A204.1 (cell line): ENCODE measurements at regions not wholly inside any gene's neighbourhood (a gene's known extent, or its start where the extent isn't known, plus 50 kb on each side); places are given as distances from the start of the nearest gene placed in this dataset.
"Not testable (repeated sequence)": the region's sequence is repeated elsewhere in the genome, so short reads cannot be mapped to it uniquely, and the experiment has no call there.

Source experiments
- FAIRE-seq: peaks from 2 replicates; lab custom pipeline; 2012; peaks lifted over from hg19 to GRCh38; lab: Jason Lieb, UNC

DNA sequence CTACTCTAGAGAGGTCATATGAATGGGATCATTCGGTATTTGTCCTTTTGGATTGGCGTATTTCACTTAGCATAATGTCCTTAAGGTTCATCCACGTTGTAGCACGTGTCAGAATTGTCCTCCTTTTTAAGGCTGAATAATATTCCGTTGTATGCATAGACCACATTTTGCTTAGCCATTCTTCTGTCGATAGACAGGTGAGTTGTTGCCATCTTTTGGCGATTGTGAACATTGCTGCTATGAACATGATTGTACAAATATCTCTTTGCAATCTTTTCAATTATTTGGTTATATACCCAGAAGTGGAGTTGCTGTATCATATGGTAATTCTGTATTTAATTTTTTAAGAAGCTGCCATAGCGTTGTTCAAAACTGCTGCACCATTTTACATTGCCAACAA lies 52.4 kb upstream of the GOLGA8J start:
- FAIRE-seq = no peak

DNA sequence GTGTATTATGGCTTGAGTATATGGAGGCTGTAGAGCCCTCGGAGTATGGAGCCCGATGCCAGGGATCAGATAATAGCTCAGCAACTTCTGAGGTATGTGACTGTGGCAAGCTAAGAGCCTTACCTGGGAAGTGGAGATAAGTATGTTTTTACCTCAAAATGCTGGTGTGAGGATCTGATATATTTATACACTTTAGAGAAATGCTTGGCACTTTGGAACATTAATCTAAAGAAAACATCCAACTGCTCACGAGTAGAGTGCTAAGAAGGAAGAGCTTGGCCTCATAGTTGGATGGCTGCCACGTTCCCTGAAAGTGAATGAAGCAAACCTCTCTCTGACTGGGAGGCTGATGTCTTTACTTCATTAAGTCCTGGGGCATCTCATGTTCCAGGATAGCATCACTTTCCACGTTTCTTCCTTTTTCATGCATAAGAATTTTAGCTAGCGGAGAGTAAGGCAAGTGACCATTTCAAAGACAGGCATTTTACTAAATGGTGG lies 58.9 kb upstream of the GOLGA8J start:
- no peak for FAIRE-seq

DNA sequence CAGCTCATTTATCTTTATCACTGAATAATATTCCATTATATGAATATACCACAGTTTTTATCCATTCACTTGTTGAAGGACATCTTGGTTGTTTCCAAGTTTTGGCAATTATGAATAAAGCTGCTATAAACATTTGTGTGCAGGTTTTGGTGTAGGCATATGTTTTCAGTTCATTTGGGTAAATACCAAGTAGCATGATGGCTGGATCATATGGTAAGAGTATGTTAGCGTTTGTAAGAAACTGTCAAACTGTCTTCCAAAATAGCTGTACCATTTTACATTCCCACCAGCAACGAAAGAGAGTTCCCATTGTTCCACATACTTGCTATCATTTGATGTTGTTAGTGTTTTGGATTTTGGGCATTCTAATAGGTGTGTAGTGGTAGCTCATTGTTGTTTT lies 72.0 kb upstream of the GOLGA8J start:
- no peak for FAIRE-seq

DNA sequence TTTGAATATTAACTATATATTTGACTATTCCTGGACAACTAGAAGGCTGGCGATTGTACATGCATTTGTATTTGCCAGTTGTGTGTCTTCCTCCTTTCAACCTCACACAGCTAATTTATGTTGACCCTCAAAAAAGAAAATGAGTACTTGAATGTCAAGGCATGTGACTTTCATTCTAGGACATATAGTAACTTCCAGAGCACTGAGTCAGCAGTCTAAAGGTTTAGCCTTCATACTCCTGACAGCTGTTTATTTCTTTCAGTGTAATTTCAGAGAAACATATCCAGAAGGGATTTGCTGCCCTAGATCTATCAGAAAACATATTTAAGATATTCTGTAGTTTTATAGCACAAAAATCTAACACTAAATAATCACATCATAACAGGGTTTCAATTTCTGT lies 74.6 kb upstream of the GOLGA8J start:
- no peak for FAIRE-seq

DNA sequence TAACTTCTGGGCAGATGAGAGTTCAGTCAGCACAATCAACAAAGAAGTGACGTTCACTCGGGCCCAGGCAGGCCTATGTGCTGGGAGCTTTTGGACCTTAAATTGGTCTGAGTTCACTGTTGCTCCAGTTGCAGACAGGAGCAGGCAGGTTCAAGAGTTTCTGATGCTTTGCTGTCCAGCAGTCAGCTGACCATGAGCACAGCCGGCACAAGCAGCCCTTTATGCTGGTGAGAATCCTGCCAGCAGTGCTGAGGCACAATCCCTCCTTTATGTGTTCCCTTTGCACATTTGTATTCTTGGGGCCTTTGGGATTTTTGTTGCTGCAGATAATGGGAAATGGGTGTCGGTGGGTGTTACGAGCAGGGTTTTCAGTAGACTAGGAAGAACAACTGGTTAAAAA lies 81.2 kb upstream of the GOLGA8J start:
- no peak for FAIRE-seq

DNA sequence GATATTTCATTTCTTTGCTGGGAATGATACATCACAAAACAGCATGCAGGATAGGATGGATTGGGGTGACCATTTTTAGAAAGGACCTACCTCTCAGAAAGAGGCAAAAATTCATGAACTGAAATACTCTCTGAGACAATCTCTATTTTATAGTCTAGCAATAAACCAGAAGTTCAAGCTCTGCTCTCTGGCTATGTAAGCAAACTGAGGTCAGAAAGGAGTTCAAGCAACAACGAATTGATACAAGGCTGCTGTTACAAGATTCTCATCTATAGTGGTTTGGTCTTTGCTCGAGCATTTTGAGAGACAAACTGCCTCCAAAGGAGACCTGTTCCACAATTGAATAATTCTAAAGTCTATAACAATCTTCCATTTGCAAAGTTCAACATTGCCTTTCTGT lies 84.7 kb upstream of the GOLGA8J start:
- FAIRE-seq = no peak

DNA sequence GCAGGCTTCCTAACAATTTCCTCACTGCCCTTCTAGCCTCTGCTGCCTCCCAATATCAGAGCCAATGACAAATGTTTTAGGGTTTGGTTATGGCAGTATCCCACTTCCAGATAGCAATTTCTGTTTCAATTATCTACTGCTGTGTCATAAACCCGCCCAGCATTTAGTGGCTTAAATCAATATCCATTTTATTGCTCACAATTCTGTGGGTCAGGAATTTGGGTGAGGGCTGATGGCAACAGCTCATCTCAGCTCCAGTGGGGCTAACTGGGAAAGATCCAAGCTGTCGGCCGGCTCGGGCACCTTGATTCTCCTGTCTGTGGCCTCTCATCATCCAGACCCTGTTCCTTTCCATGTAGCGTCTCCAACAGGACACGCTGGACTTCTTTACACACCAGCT lies 85.3 kb upstream of the GOLGA8J start:
- no peak for FAIRE-seq

DNA sequence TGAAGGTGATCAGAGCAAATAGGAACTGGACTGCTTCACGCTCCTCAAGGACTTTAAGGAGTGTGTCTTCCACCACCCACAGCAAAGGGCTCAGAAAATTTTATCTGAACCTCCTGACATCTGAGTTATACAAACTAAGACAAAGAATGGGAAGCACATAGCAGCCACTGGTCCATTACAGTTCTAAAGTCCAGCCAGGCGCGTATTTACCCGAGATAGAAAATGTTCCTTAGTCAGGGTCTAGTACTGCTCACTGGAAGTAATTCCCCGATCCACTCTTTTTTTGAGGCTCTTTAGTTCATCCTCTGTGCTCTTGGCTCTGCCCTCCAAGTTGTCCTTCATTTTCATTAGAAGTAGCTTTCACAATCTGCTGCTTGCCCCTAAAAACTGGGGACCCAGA lies 88.5 kb upstream of the GOLGA8J start:
- FAIRE-seq = no peak

DNA sequence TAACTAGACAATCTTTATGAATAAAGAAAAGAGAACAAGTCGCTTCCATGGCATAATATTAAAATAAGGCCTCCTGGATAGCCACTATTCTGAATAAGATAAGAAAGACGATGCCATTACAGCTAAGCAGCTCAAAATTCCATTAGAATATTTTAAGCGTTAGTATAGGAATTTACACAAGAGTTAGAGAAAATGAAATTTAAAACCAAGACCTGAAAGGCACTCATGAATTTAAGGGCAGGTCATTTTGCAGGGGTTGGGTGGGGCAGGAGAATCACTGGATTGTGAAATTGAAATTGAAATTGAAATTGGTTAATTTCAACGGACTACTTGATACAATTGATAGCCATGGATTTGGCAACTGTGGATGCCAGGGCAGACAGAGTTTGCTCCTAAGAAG lies 91.8 kb upstream of the GOLGA8J start:
- FAIRE-seq = no peak

DNA sequence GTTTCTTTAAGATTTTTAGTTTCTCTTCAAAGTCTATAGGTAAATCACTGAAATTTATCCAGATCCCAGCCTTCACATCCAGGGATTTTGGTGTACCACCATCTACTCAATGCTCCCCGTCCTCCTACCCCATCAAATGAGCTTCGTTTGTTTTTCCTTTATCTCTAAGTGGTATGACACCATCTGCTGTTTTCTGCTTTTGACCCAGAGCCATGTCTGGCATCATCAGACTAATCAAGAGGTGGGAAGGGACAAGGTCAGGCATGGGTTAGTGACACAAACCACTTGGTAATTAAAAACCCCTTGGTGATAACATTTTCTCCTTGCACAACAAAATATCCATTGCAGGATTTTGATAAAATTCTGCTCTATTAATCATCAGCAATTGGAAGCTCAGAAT lies 92.7 kb upstream of the GOLGA8J start:
- no peak for FAIRE-seq

DNA sequence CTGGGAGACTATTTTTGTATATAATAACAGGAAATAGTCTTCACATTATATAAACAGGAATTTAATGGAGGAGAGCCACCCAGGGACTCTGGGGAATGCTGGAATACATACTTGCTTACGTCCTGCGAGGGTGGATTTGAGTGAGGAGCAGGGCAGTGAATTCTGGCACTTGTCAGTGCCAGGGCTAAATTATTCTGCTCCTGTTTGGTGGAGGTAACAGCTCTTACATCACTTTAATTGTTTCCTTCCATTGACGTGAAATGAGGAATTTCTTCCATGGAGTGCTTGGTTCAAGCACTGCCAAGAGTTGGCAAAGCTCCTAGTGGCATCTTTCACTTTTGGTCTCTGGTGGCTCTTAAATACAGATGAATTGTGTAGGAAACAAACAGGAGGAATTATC lies 94.1 kb upstream of the GOLGA8J start:
- FAIRE-seq = no peak

DNA sequence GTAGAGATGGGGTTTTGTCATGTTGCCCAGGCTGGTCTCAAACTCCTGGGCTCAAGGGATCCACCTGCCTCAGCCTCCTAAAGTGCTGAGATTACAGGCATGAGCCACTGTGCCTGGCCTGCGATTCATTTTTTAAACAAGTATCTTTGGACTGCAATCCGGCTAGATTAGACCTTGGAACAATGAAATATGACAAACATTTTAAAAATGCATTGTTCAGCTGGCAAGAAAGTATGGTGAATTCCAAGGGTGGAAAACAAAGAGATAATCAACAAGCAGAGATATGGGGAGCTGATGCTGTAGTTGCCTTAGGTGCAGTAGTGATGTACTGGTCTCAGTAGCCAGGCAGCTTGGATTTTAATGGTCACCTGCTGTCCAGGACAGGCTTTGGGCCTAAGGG lies 95.8 kb upstream of the GOLGA8J start:
- no peak for FAIRE-seq

DNA sequence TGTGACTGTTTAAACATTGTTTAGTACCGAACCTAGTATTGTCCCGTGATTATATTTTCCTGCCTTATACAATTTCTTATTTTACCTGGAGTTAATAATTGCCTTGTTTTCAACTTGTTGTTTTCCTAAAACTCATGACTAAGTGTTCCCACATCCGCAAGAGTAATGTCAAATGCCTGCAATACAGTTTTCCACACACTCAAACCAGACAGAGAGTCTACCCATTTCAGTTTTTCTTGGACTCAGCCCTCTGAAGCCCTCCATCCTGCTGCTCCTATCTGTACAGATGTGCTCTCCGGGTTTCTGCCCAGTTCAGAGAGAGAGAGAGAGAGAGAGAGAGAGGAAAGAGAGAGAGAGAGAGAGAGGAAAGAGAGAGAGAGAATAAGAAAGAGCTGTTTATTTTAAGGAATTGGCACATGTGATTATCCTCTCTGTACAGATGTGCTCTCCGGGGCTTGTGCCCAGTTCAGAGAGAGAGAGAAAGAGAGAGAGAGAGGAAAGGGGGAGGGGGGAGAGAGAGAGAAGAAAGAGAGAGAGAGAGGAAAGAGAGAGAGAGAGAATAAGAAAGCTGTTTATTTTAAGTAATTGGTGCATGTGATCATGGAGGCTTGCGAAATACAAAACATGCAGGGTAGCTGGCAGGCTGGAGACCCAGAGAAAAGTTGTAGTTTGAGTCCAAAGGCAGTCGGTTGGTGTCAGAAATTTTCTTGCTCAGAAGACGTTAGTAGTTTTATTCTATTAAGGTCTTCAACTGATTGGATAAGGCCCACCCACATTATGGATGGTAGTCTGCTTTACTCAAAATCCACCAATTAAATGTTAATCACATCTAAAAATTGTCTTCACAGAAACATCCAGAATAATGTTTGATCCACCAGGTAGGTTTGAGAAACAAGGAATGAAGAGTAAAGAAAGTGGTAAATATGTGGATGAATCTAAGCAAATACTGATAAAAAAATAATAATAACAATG lies 104.1 kb upstream of the GOLGA8J start:
- no peak for FAIRE-seq

DNA sequence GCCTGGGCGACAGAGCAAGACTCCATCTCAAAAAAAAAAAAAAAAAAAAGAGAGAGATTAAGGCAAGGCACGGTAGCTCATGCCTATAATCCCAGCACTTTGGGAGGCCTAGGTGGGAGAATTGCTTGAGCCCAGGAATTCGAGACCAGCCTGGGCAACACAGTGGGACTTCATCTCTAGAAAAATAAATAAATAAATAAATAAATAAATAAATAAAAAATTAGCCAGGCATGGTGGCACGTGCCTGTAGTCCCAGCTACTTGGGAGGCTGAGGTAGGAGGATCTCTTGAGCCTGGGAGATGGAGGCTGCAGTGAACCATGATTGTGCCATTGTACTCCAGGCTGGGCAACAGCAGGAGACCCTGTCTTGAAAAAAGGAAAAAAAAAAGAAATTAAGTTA lies 108.7 kb upstream of the GOLGA8J start:
- not testable (repeated sequence) for FAIRE-seq

DNA sequence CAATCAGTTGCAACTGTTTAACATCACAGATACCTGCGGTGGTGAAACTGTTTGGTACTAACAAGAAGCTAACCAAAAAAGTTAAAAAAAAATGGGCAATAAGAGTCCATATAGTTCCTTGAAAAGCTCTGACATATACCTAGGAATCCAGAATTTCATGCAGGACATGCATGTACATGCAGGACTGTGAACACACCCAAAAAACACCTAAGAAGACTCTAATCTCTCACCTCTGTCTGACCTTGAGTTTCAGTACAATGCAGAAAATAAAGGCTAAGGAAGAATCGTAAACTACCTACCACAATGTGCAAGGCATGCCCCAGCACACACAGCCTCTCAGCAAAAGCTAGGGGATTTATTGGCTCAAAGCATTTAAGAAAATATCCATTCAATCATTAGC lies 110.7 kb upstream of the GOLGA8J start:
- no peak for FAIRE-seq

DNA sequence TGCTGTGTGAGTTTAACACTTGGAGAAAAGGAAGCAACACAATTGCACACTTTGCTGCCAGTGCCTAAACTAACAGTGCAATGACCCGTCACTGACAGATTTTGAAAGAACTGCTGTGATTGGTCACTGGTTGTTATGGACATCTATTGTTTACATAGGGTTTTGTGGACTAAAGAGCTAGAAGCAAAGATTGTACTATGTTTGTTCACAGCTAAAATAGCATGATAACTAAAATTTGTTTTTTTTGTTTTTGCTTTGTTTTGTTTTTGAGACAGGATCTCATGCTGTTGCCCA lies 112.4 kb upstream of the GOLGA8J start:
- no peak for FAIRE-seq

DNA sequence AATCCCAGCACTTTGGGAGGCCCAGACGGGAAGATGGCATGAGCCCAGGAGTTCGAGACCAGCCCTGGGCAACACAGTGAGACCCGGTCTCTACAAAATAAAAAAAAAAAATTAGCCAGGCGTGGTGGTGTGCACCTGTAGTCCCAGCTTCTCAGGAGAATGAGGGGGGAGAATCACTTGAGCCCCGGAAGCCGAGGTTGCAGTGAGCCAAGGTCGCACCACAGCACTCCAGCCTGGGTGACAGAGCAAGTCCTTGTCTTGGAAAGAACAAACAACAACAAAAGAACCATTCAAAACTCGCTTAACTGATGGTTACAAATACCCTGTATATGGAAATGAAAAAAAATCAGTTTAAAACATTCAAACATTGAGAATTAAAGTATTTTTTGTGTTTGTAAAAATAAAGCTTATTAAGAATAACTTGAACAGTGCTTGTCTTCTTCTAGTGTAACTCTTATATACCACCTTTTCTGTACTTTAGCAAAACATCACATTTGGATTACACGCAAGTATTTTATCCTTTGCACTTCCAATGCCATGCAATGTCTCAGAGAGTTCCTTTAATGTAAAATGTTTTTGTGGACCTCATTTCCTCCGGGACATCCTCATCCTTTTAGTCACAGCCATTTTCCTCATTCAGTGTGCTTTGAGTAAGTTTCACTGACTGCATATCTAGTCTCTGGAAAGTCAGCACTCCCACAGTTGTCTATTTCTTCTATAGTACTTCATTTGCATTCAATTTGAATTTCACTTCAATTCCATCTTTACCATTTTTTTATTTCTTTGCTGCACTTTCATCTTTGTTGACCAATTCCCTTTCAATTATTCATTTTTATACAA lies 113.0 kb upstream of the GOLGA8J start:
- FAIRE-seq = no peak

DNA sequence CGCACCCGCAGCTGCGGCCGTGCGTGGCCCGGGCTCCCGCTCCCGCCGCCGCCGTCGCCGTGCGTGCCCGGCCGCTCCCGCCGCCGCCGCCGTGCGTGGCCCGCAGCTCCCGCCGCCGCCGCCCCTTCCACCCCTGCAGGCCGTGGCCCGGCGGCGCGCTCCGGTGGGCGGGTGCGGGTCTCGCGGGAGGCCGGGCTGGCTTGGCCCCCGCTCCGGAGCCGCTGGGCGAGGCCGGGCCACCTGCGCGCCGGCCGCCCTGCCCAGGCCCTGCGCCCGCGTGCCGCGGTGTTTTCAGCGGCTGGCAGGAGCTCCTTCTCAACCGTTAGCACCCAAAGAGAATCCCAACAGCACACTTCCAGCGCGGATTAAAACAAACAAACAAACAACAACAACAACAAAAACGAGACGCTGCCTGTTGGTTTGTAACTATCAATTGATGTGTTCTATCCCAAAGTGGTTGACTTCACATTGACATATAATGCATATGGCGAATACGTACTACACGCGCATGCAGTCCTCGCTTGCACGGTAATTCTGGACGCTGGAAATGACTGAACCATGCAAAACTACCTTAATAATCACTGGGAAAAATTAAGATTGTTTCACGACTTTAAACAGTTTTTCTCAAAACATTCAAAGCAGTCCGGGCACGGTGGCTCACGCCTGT lies 113.7 kb upstream of the GOLGA8J start:
- FAIRE-seq = no peak

DNA sequence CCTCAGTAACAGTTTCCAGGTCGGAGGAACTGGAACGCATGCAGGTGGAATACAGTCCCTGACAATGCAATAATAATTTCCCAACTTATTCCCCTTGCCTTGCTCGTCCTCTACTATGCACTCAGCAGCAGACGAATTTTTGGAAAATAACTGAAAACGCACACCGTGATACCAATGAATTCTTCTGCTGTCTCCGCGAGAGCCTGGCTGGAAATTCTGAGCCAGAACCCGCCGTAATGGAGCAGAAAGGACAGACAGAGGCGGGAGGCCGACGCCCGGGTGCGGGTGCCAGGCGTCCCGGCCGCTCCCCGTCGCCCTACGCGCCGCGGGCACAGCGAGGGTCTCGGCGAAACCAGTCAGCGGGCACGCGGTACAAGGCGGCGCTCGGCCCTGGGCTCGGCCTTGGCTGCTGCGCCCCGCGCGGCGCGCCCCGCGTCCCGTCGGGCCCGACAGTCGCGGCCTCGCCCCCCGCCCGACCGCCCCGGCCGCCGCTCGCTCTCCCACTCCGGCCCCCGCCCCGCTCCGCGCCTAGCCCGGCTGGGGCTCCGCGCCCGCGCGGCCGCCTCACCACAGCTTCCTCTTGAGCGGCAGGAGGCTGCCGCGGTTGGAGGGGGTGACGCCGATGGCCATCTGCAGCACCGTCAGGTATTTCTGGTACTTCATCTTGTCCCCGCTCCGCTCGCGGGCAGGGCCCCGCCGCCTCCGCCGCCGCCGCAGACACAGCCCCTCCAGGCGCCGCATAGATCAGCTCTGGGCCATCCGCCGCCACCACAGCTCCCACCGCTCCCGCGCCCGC lies 114.5 kb upstream of the GOLGA8J start:
- no peak for FAIRE-seq

DNA sequence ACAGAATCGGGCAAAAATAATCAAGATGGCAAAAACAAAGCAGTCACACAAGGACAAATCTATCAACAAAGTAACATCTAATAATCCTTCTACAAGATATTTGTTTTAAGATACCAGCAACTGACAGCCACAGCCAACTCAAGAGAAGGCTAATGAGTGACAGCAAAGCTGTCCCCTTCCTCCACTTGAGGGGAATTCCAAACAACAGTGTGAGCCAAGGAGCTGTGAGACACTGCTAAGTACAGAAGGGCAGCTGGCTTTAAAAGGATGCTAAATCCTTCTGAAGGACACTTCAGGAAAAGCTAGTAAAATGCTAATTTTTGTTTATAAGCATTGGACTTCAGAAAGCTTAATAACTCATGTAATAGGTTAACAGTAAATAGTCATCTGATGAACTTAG lies 120.3 kb upstream of the GOLGA8J start:
- no peak for FAIRE-seq

DNA sequence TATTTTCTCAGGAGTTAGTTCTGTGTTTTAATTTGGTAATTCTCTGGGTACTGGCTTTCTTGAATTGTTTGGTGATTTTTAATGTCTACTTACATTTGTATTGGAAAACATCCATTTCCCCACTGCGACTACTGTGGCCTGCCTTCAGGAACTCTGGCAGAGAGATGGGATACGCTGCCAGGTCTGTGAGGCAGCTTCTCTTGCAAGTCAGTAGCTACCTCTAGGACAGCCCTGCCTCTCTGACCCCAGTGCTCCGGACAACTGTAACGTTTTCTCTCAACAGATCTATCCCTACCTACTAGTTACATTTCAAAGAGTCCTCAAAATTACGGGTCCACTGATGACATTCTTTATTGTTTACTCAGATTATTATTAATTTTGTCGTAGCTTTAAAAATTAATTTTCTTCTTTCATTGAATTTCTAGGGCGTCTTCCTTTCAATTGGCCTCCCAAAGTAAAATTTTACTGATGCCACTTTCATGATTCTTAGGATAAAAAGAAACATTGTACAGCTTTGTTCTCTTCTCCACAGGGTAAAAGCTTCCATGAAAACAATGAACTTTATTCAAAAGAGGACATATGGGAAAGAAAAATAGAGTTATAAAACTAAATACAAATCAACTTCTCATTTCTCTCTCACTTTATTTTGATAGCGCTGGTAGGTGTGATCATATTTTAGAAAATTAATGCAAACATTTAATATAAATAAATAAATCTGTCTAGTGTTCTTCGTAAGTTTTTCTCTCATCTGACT lies 123.2 kb upstream of the GOLGA8J start:
- no peak for FAIRE-seq
